GM12891 (cell line): ENCODE measurements at regions not wholly inside any gene's neighbourhood (a gene's known extent, or its start where the extent isn't known, plus 50 kb on each side); places are given as distances from the start of the nearest gene placed in this dataset.

Source experiments
- PAX5 ChIP-seq: IDR thresholded peaks from 2 replicates; pipeline ENCODE4 v1.6.1; 2011; ENCODE audit warnings: low read length, moderate library complexity, mild to moderate bottlenecking; ENCODE audit not compliant: insufficient read depth, severe bottlenecking
- POLR2A ChIP-seq: IDR thresholded peaks from 2 replicates; pipeline ENCODE4 v1.6.1; 2011; ENCODE audit warnings: low read depth, low read length, control low read depth
- POLR2AphosphoS5 ChIP-seq: IDR thresholded peaks from 2 replicates; pipeline ENCODE4 v1.6.1; 2011; ENCODE audit warnings: low read depth, low read length, control low read depth
- POU2F2 ChIP-seq: IDR thresholded peaks from 2 replicates; pipeline ENCODE4 v1.6.1; 2011; ENCODE audit warnings: low read depth, mild to moderate bottlenecking, control low read depth, low read length, moderate library complexity
- TAF1 ChIP-seq: IDR thresholded peaks from 2 replicates; pipeline ENCODE4 v1.6.1; 2011; ENCODE audit warnings: low read depth, low read length, control low read depth

DNA sequence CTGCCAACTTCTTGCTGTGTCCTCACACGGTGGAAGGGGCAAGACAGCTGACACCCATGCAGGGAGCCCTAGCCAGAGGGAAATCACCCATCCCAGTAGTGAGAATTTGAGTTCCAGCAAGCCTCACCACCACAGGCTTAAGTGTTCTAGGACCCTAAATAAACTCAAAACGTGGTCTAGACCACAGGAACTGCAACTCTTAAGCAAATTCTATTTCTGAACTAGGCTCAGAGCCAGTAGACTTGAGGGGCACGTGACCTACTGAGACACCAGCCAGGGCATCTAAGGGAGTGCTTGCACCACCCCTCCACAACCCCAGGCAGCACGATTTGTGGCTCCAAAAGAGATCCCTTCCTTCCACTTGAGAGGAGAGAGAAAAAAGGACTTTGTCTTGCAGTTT, 96.0 kb upstream of the PHF24 start:
- no peak for TF ChIP-seq POLR2A
- TF ChIP-seq POU2F2: no peak
- TF ChIP-seq POLR2AphosphoS5: no peak
- no peak for TF ChIP-seq TAF1
- TF ChIP-seq PAX5: no peak
